ENCODE measurements at regions not wholly inside any gene's neighbourhood (a gene's known extent, or its start where the extent isn't known, plus 50 kb on each side); places are given as distances from the start of the nearest gene placed in this dataset.

DNA sequence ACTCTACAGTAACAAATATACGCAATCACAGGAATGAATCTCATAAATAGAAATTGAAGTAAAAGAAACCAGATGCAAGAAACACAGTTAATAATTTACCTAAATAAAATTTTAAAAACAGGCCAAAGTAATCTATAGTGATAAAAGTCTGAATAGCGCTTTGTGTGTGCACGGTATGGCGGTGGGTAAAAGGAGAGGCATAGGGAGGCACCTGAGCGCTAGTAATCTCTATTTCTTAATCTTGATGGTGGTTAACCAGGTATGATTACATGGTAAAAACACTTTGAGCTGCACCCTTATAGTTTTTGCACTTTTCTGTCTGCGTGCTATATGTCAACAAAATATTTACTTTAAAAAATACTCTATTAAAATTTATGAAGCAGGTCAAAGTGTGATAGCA, 198.1 kb upstream of the SATB1 start:
- TF ChIP-seq, protein P1, sequence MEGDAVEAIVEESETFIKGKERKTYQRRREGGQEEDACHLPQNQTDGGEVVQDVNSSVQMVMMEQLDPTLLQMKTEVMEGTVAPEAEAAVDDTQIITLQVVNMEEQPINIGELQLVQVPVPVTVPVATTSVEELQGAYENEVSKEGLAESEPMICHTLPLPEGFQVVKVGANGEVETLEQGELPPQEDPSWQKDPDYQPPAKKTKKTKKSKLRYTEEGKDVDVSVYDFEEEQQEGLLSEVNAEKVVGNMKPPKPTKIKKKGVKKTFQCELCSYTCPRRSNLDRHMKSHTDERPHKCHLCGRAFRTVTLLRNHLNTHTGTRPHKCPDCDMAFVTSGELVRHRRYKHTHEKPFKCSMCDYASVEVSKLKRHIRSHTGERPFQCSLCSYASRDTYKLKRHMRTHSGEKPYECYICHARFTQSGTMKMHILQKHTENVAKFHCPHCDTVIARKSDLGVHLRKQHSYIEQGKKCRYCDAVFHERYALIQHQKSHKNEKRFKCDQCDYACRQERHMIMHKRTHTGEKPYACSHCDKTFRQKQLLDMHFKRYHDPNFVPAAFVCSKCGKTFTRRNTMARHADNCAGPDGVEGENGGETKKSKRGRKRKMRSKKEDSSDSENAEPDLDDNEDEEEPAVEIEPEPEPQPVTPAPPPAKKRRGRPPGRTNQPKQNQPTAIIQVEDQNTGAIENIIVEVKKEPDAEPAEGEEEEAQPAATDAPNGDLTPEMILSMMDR (IDR thresholded peaks at IDR 0.05; ENCODE audit: low read depth, low read length): no peak
- no peak for DNase-seq (ENCODE audit: low read depth in 2 of 2)
- no peak overlapping the region for H3K4me3 ChIP-seq (replicated peaks in 1 of 2; ENCODE audit: low read depth in 2 of 2, low read length in 2 of 2)

DNA sequence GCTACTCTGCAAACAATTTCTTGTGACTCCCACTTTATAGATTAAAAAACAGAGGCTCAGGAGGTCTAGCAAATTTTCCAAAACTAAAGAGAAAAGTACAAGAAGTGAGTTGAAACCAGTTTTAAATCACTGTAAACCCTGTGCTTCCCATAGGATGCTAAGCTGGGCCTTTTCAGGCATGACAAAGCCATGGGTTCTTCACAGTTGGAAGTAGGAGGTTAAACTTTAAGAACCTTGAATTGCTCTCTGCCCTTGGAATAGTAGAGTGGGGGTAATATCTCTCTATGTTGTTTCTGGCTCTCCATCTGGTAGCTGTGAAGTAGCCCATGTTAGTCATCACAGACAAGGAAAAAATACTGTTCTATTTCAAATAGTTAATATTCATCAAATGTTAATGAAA, 193.6 kb upstream of the SATB1 start:
- TF ChIP-seq, protein P1 (IDR thresholded peaks at IDR 0.05; ENCODE audit: low read depth, low read length): no peak
- DNase-seq (ENCODE audit: low read depth in 2 of 2): no peak
- H3K4me3 ChIP-seq (replicated peaks in 1 of 2; ENCODE audit: low read depth in 2 of 2, low read length in 2 of 2): no peak overlapping the region

DNA sequence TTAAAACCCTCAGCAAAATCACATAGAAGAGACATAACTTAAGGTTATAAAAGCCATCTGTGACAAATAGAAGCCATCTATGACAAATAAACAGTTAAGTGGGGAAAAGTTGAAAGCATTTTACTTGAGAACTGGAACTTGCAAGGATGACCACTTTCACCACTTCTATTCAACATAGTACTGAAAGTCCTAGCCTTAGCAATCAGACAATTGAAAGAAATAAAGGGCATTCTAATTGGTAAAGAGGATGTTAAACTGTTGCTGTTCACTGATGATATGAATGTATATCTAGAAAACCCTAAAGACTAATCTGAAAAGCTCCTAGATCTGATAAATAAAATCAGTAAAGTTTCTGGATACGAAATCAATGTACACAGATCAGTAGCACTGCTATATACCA, 186.9 kb upstream of the SATB1 start:
- no peak for DNase-seq (ENCODE audit: low read depth in 2 of 2)
- no peak overlapping the region for H3K4me3 ChIP-seq (replicated peaks in 1 of 2; ENCODE audit: low read depth in 2 of 2, low read length in 2 of 2)
- TF ChIP-seq, protein P1 (IDR thresholded peaks at IDR 0.05; ENCODE audit: low read depth, low read length): no peak

DNA sequence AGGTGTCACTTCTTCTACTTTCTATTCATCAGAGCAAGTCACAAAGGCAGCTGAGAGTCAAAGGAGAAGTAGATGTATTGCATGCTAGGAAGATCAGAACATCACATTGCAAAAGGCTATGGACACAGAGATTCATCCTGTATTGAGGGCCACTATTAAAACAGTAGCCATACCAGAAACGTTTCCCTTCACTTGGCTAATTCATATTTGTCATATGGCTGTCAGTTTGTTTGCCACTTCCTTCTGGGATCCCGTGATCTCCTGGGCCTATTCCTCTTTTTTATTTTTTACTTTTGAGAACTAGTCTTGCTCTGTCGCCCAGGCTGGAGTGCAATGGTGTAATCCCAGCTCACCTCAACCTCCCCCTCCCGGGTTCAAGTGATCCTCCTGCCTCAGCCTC, 184.0 kb upstream of the SATB1 start:
- no peak for DNase-seq (ENCODE audit: low read depth in 2 of 2)
- TF ChIP-seq, protein P1 (IDR thresholded peaks at IDR 0.05; ENCODE audit: low read depth, low read length): no peak

DNA sequence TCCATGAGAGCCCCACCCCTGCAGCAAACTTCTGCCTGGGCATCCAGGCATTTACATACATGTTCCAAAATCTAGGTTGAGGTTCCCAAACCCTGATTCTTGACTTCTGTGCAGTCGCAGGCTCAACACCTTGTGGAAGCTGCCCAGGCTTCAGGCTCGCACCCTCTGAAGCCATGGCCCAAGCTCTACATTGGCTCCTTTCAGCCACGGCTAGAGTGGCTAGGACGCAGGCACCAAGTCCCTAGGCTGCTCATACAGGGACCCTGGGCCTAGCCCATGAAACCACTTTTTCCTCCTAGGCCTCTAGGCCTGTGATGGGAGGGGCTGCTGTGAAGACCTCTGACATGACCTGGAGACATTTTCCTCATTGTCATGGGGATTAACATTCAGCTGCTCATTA, 172.8 kb upstream of the SATB1 start:
- H3K4me3 ChIP-seq (replicated peaks in 1 of 2; ENCODE audit: low read depth in 2 of 2, low read length in 2 of 2): no peak overlapping the region
- TF ChIP-seq, protein P1 (IDR thresholded peaks at IDR 0.05; ENCODE audit: low read depth, low read length): no peak
- no peak for DNase-seq (ENCODE audit: low read depth in 2 of 2)

More for the DNA sequence above, 184.0 kb upstream of the SATB1 start:
- H3K4me3 ChIP-seq (replicated peaks in 1 of 2; ENCODE audit: low read depth in 2 of 2, low read length in 2 of 2): no peak overlapping the region

DNA sequence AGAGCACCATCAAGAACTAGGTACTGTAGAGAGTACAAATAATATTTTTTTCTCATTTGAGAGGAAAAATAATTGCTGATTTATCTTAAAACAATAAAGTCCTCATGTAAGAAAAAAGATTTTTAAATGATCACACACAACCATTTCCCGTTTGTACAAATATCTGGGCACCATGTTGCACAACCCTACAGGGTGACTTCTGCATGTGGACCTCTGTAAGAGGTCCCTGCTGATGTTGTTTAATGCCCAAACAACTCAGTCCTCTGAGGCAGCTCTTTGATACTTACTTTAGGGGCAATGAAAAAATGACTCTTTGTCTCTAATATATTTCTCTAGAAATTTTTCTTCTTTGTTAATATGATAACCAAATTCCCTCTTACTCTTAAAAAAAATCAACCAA, 168.1 kb upstream of the SATB1 start:
- TF ChIP-seq, protein P1 (IDR thresholded peaks at IDR 0.05; ENCODE audit: low read depth, low read length): no peak
- no peak overlapping the region for H3K4me3 ChIP-seq (replicated peaks in 1 of 2; ENCODE audit: low read depth in 2 of 2, low read length in 2 of 2)

DNA sequence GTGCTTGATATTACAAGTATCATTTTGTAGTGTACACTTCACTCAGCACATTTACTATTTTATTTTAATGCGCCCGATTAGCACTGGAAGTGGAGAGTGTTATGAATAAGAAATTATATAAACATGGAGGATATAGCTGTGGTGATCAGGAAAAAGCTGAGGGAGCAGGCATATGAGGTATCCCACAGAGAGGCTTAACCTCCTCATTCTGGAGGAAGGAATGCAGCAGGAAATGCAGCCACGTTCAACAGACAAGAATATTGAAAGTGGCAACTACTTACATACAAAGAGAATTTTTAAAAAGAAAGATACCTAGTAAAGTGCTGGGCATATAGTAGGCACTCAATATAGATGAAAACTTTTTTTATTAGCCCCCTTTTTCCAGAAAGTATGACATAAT, 166.0 kb upstream of the SATB1 start:
- DNase-seq (ENCODE audit: low read depth in 2 of 2): no peak
- TF ChIP-seq, protein P1 (IDR thresholded peaks at IDR 0.05; ENCODE audit: low read depth, low read length): no peak

More for the DNA sequence above, 168.1 kb upstream of the SATB1 start:
- DNase-seq (ENCODE audit: low read depth in 2 of 2): no peak

More for the DNA sequence above, 166.0 kb upstream of the SATB1 start:
- H3K4me3 ChIP-seq (replicated peaks in 1 of 2; ENCODE audit: low read depth in 2 of 2, low read length in 2 of 2): no peak overlapping the region
